Loucy (cell line): ENCODE measurements at regions not wholly inside any gene's neighbourhood (a gene's known extent, or its start where the extent isn't known, plus 50 kb on each side); places are given as distances from the start of the nearest gene placed in this dataset.

Source experiments
- H2AFZ ChIP-seq: fragments of 200-600 bp; sonication (generic); 2 replicates; pipeline ENCODE4 v1.6.0; 2016; ENCODE audit warnings: antibody characterized with exemption, mild to moderate bottlenecking, low read length, moderate library complexity
- H3F3A ChIP-seq: fragments of 200-600 bp; 2 replicates; pipeline ENCODE4 v1.6.0; 2016; ENCODE audit warnings: antibody characterized with exemption, low read depth, mild to moderate bottlenecking
- H3K27me3 ChIP-seq: fragments of 200-600 bp; sonication (generic); 2 replicates; pipeline ENCODE4 v1.6.1; 2014; ENCODE audit warnings: low read length, mild to moderate bottlenecking; ENCODE audit not compliant: insufficient read depth, poor library complexity, severe bottlenecking
- H3K36me3 ChIP-seq: fragments of 200-600 bp; sonication (generic); 2 replicates; pipeline ENCODE4 v1.6.1; 2016; ENCODE audit warnings: low read length; ENCODE audit not compliant: insufficient read depth
- H3K4me1 ChIP-seq: fragments of 200-600 bp; sonication (generic); 2 replicates; pipeline ENCODE4 v1.5.1; 2014; ENCODE audit warnings: low read length, mild to moderate bottlenecking; ENCODE audit not compliant: insufficient read depth, poor library complexity, severe bottlenecking
- H3K4me2 ChIP-seq: fragments of 200-600 bp; sonication (generic); 2 replicates; pipeline ENCODE4 v1.6.0; 2014; ENCODE audit warnings: antibody characterized with exemption, low read length, low read depth, mild to moderate bottlenecking; ENCODE audit not compliant: poor library complexity, severe bottlenecking
- H3K4me3 ChIP-seq: fragments of 200-600 bp; sonication (generic); 2 replicates; pipeline ENCODE4 v1.5.1; 2014; ENCODE audit warnings: low read length, mild to moderate bottlenecking, mixed read lengths; ENCODE audit not compliant: poor library complexity, severe bottlenecking
- H3K79me2 ChIP-seq: fragments of 200-600 bp; sonication (generic); 2 replicates; pipeline ENCODE4 v1.6.1; 2014; ENCODE audit warnings: low read length; ENCODE audit not compliant: insufficient read depth
- H3K9ac ChIP-seq: fragments of 200-600 bp; sonication (generic); 2 replicates; pipeline ENCODE4 v1.6.0; 2014; ENCODE audit warnings: mild to moderate bottlenecking, low read depth, low read length, moderate library complexity; ENCODE audit not compliant: poor library complexity, severe bottlenecking
- H3K9me2 ChIP-seq: fragments of 200-600 bp; sonication (generic); replicated peaks from 2 replicates; pipeline ENCODE4 v1.6.1; 2016; ENCODE audit warnings: low read depth, low read length, mixed read lengths
- H3K9me3 ChIP-seq: fragments of 200-600 bp; sonication (generic); 2 replicates; pipeline ENCODE4 v1.6.1; 2014; ENCODE audit warnings: mild to moderate bottlenecking, antibody characterized with exemption, low read length, low read depth; ENCODE audit not compliant: insufficient read depth
- H4K20me1 ChIP-seq: fragments of 200-600 bp; sonication (generic); 2 replicates; pipeline ENCODE4 v1.6.0; 2014; ENCODE audit warnings: antibody characterized with exemption, low read length, mild to moderate bottlenecking; ENCODE audit not compliant: insufficient read depth, poor library complexity, severe bottlenecking
- CTCF ChIP-seq: fragments of 200-600 bp; sonication (generic); conservative IDR thresholded peaks from 2 replicates; pipeline ENCODE4 v1.5.1; 2014; ENCODE audit warnings: mild to moderate bottlenecking, antibody characterized with exemption, low read length
- EZH2phosphoT487 ChIP-seq: fragments of 200-600 bp; IDR thresholded peaks from 2 replicates; pipeline ENCODE4 v1.6.1; 2018; ENCODE audit warnings: antibody characterized with exemption, mild to moderate bottlenecking, moderate library complexity, borderline replicate concordance

- TF ChIP-seq CTCF (no peak; the same call in 1 of the 2 replicates), EZH2phosphoT487 (no peak)
- Histone ChIP-seq H3K79me2 (no peaks in the 10 kb centered on the region), H3K9ac (no peak overlapping the region), H4K20me1 (no peaks in the 10 kb centered on the region), H3F3A (no peaks in the 10 kb centered on the region), H3K36me3 (peaks cover 51% of the 10 kb centered on the region; the same call in 1 of the 2 replicates), H3K9me2 (no peaks in the 10 kb centered on the region), H3K27me3 (no peaks in the 10 kb centered on the region), H3K4me1 (peaks cover 8% of the 10 kb centered on the region), H3K9me3 (no peaks in the 10 kb centered on the region), H3K4me3 (no peak overlapping the region), H3K4me2 (no peak overlapping the region), H2AFZ (no peak overlapping the region)
Measured at GRCh38 chr6:144548536-144548935, 263.4 kb downstream of the UTRN start.

DNA sequence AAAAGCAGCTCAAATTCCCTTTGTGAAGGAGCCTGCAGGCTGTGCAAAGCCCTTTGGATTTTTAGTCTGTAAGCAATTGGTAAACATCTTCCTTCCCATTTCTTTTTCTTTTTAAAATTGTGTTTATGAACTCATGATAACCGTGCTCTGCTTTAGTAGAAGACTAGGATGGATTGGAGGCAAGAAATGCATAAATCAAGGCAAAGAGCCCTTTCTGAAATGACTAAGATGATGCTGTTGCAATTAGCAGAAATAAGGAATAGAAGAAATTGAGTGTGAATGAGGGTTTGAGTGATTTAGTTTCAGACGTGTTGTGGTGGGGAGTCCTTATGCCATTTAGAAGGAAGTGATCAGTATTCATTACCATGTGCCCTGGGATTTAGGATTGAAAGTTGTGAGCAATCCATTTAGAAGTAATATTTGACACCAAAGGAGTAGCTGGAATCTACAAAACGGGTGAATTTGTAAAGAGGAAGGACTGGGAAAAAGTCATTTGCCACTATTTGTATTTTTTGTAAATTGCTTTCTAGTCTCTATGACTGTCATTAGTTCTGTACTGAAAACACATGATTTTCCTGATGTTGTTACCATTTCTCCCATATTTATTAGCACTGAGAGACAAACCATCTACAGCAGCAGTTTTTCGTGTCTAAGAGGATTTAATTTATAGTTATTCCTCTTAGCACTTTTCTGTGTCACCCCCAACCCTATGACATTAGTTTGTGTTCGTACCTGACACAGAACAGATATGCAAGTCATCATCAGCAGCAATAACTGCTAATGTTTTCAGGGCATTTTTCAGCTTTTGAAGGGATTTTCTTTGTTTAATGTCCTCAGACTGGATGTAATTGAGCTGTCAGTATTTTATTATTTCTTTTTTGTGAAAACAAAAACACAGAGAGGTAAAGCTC is 265.0 kb downstream of the UTRN start:
- Histone ChIP-seq H3K9me2 (no peaks in the 10 kb centered on the region), H3K27me3 (no peaks in the 10 kb centered on the region), H3K4me2 (no peak overlapping the region), H3F3A (no peaks in the 10 kb centered on the region), H3K36me3 (peaks cover 49% of the 10 kb centered on the region), H3K79me2 (no peaks in the 10 kb centered on the region), H2AFZ (no peak overlapping the region), H3K4me3 (no peak overlapping the region), H3K9me3 (no peaks in the 10 kb centered on the region), H4K20me1 (no peaks in the 10 kb centered on the region), H3K4me1 (no peaks in the 10 kb centered on the region), H3K9ac (no peak overlapping the region)
- TF ChIP-seq EZH2phosphoT487, result no peak
- no peak for TF ChIP-seq CTCF

GRCh38 chr6:144551339-144551738 is 266.2 kb downstream of the UTRN start:
- H3F3A ChIP-seq, result no peaks in the 10 kb centered on the region
- no peaks in the 10 kb centered on the region for H3K27me3 ChIP-seq
- no peak overlapping the region for H3K9ac ChIP-seq
- no peaks in the 10 kb centered on the region for H4K20me1 ChIP-seq
- H3K4me3 ChIP-seq, result no peak overlapping the region
- no peak overlapping the region for H3K4me2 ChIP-seq
- H3K79me2 ChIP-seq, result no peaks in the 10 kb centered on the region
- no peaks in the 10 kb centered on the region for H3K9me2 ChIP-seq
- H3K9me3 ChIP-seq, result no peaks in the 10 kb centered on the region
- no peak overlapping the region for H2AFZ ChIP-seq
- H3K4me1 ChIP-seq, result no peaks in the 10 kb centered on the region
- peaks cover 56% of the 10 kb centered on the region for H3K36me3 ChIP-seq
- TF ChIP-seq EZH2phosphoT487 (no peak), CTCF (no peak)
